GM19467 (cell line): ENCODE measurements at regions not wholly inside any gene's neighbourhood (a gene's known extent, or its start where the extent isn't known, plus 50 kb on each side); places are given as distances from the start of the nearest gene placed in this dataset.
"Not testable (repeated sequence)": the region's sequence is repeated elsewhere in the genome, so short reads cannot be mapped to it uniquely, and the experiment has no call there.

Source experiments
- ATAC-seq: cut with Tn5 transposase; IDR thresholded peaks from one replicate; pipeline ENCODE4 v1.9.1; 2021; ENCODE audit warnings: mild to moderate bottlenecking, moderate library complexity; ENCODE audit not compliant: unreplicated experiment

DNA sequence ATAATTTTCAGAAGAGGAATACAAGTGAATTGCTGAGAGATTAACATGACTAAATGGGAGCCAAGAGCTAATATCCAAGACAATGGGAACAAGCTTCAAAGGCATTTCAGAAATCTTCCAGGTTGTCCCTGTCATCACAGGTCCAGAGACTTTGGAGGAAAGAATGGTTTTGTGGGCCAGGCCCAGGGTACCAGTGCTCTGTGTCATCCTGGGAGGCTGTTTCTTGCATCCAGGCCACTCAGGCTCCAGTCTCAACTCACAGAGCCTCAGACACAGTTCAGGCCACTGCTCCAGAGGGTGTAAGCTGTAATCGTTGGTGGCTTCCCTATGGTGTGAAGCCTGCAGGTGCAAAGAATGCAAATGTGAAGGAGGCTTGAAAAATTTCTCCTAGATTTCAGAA, 170.4 kb upstream of the NRG3 start:
- no peak for ATAC-seq

DNA sequence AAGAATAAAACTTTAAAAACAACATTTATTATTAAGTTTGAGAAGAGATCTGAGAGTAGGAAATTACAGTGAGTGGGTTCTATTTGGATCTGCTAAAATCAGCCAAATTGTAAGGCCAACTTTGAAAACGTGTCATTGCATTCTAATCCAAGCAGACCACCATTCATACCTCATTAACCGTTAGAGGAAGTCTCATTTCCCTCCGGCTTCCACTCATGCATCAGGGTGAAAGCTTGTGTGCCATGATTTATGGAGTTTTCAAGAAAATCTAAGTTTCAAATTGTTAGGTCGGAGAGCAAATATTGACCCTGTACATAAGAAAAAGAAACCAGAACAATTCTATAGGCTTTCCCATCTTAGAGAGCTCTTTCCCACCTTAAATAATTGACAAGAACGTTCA, 166.6 kb upstream of the NRG3 start:
- no peak for ATAC-seq

DNA sequence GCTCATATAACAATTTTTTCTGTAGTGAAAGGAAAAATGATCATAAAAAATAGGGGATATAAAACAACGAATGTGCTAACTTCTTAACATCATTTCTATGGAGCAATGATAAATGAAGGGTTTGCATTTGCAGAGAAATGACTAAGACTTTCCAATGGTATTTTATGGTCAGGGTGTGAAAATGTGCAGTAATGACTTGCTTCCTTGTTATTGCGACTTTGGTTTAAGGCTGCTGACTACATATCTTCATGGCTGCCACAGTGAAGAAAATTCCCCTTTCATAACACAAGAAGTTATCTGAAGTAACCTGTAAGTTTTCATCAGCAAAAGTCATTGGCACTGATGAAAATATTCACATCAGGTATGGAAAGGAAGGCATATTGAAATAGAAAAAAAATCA, 166.1 kb upstream of the NRG3 start:
- no peak for ATAC-seq

- no peak for ATAC-seq
These were observed 152.6 kb upstream of the NRG3 start for GRCh38 chr10:81722399-81722798.

DNA sequence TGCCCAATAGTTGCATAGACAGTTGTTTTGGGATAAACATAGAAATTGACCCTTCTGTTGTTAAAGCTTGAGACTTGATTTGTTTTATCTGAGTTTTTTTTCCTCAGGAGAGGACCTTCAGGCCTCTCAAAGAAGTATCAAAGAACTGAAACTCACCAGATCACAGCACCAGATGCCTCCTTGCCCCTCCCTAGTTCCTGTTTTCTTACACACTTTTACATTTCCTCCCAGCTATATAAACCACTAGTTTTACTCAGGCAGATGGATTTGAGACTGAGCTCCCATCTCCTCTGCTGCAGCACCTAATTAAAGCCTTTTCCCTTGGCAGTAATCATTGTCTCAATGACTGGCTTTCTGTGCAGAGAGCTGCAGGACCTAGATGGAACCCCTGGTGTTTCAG, 150.6 kb upstream of the NRG3 start:
- no peak for ATAC-seq

DNA sequence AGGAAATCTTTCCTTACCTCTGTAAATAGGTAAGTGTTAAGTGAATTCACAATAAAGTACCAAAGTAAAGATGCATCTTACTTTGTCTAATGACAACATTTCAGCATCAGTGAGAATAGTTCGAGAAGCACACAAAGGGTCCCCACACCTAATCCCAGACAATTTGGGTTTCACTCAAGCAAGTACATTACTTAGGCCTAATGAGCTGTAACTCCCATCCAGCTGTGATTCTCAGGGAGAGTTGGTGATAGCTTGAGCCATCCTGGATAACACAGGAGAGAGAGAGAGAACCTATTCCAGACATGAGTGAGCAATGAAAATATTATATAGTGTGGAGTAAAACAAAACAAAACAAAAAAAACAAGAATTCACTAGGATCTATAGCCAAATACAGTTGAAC, 149.1 kb upstream of the NRG3 start:
- no peak for ATAC-seq

DNA sequence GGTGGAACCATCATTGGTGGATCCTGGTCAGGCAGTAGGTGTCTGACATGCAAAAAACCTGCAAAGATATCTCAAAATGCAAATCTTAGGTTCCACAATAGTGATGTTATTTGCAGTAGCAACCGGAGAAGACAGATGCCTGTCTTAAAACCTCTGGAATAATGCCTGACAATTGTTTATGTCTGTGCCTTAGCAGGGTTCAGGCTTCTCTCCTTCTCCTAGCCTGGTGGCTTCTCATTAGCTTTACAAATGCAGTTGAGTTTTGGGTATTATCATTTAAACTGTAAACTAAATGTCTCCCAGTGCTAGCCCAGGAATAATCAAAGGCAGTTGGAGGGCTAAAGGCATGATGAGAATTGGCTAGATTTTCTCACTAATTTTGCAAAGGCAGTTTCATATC, 146.3 kb upstream of the NRG3 start:
- ATAC-seq = no peak

DNA sequence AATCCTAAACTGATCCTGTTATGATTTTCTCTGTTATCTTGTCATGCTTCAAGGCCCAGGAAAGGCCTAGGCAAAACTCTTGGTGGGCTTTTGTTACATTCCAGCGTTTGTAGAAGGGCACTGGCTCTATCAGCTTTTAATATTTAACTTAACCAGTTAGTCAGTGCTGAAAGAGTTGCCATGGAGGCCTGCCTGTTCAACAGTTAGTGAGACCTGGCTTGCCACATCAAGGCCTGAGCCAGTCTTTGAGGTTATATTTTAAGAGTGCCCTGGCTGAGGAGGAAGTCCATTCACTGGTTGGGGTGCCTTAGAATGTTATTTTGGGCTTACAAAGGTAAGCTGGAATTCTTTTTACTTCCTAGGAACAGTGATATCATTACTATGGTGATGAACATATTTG, 144.1 kb upstream of the NRG3 start:
- ATAC-seq = no peak

GRCh38 chr10:81733542-81733941, 141.5 kb upstream of the NRG3 start:
- ATAC-seq = no peak

GRCh38 chr10:81735167-81735566, 139.8 kb upstream of the NRG3 start:
- not testable (repeated sequence) for ATAC-seq

DNA sequence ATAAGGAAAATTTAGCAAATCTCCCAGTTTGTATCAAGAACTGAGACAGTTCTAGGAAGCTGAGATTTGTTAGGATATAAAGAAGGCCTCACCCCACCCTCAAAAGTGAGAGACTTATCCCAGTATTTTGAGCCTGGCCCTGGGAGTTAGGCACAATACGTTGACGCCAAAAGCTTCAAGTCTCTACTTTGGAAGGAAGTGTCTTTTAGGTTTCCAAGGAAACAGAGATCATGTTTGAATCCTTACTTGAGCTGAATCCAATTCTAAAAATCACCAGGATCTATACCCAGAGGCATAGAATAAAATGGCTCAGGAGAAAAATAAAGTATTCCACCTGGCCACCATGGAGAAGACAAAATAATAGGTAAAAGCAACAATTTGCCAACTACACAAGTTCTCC, 115.9 kb upstream of the NRG3 start:
- ATAC-seq = no peak

DNA sequence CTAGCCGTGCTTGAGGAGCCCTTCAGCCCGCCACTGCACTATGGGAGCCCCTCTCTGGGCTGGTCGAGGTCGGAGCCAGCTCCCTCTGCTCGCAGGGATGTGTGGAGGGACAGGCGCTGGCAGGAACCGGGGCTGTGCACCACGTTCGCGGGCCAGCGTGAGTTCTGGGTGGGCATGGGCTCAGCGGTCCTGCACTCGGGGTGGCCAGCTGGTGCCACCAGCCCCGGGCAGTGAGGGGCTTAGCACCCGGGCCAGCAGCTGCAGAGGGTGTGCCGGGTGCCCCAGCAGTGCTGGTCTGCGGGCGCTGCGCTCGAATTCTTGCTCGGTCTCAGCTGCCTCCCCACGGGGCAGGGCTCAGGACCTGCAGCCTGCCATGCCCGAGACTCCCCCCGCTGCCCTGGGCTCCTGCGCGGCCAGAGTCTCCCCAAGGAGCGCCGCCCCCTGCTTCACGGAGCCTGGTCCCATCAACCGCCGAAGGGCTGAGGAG, 90.8 kb upstream of the NRG3 start:
- ATAC-seq = no peak

DNA sequence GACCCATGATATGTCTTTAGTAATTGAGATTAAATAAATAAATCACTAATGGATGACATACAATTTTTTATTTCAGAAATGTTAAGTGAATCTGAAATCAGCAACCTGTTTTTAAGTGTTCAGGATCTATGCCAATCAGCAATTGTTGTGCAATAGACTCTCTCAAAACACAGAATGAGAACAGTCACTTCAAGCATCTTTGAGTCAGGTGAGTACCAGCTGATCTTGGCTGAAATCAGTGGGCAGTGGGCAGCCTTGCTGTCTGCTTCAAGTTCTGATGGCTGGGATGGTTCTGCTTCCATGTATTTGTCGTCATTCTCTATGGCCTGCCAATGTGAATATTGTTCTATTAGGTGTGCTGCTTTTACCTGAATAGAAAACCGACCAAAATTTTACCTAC, 82.3 kb upstream of the NRG3 start:
- no peak for ATAC-seq

DNA sequence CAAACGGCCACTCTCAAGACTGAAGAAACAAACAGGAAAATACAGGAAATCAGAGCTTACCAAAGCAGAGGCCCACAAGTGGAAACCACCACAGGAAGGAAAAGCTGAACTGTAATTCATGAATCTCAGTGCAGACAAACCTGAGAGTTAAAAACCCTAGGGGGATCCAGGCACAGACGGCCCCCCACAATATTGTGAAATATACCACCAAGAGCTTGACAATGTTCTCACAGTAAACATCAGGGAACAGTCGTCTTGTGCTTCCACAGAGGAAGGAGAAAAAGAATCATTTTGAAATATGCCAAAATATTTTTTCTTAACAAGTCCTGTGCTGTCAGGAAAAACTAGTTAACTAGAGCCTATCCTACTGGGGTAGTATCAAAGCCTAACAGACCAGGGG, 68.2 kb upstream of the NRG3 start:
- ATAC-seq = no peak

GRCh38 chr10:81814842-81815241, 60.2 kb upstream of the NRG3 start:
- ATAC-seq = no peak

DNA sequence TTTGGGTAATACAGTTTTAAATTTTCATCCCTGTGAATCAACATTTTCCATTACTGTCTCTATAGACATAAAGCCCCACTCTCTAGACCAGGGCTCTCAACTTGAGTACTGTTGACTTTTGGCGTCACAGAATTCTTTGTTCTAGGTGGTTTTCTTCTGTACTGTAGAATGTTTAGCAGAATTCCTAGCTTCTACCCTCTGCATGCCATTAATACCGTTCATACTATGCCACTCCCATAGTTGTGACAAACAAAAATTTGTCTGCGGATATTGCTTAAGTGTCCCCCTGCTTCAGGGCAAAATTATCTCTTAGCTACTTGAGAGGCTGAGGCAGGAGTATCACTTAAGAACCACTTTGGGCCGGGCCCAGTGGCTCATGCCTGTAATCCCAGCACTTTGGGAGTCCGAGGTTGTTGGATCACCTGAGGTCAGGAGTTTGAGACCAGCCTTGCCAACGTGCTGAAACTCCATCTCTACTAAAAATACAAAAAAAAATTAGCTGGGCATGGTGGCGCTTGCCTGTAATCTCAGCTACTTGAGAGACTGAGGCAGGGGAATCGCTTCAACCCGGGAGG, 57.3 kb upstream of the NRG3 start:
- no peak for ATAC-seq

- ATAC-seq = no peak
These were observed 54.6 kb upstream of the NRG3 start for GRCh38 chr10:81820418-81820817.
